SK-N-SH treated with all-trans-retinoic acid at 6 μM for 48 hours (cell line): ENCODE measurements at regions not wholly inside any gene's neighbourhood (a gene's known extent, or its start where the extent isn't known, plus 50 kb on each side); places are given as distances from the start of the nearest gene placed in this dataset.

Experiments
- ARNTL ChIP-seq: fragments of 450-650 bp; formaldehyde crosslinking; IDR thresholded peaks from 2 replicates; pipeline ENCODE4 v1.5.0; 2020; ENCODE audit warnings: low read depth, mild to moderate bottlenecking, moderate library complexity, borderline replicate concordance
- CREB5 ChIP-seq: fragments of 250-450 bp; sonication (Bioruptor Pico); IDR thresholded peaks from 2 replicates; pipeline ENCODE4 v1.5.1; 2020; ENCODE audit warnings: low read depth, mild to moderate bottlenecking, moderate library complexity
- CSDC2 ChIP-seq: fragments of 250-450 bp; sonication (Bioruptor Pico); IDR thresholded peaks from 2 replicates; pipeline ENCODE4 v1.5.0; 2020; ENCODE audit warnings: mild to moderate bottlenecking, moderate library complexity
- CSRNP3 ChIP-seq: fragments of 250-450 bp; sonication (Bioruptor Pico); IDR thresholded peaks from 2 replicates; pipeline ENCODE4 v1.5.1; 2021; ENCODE audit warnings: mild to moderate bottlenecking, moderate library complexity
- ISL1 ChIP-seq: fragments of 250-450 bp; sonication (Bioruptor Pico); IDR thresholded peaks from 2 replicates; pipeline ENCODE4 v2.1.2; 2022; ENCODE audit warnings: mild to moderate bottlenecking, moderate library complexity
- PATZ1 ChIP-seq: fragments of 250-450 bp; sonication (Bioruptor Pico); IDR thresholded peaks from 2 replicates; pipeline ENCODE4 v1.8.0; 2020; ENCODE audit warnings: mild to moderate bottlenecking, moderate library complexity, borderline replicate concordance
- RARB ChIP-seq: fragments of 250-450 bp; sonication (Bioruptor Pico); IDR thresholded peaks from 2 replicates; pipeline ENCODE4 v1.8.0; 2021; ENCODE audit warnings: mild to moderate bottlenecking, moderate library complexity
- TSHZ2 ChIP-seq: fragments of 250-450 bp; sonication (Bioruptor Pico); IDR thresholded peaks from 2 replicates; pipeline ENCODE4 v1.5.0; 2020; ENCODE audit warnings: mild to moderate bottlenecking, moderate library complexity
- ZNF565 ChIP-seq: fragments of 450-650 bp; formaldehyde crosslinking; conservative IDR thresholded peaks from 2 replicates; pipeline ENCODE4 v1.5.0; 2020; ENCODE audit warnings: low read depth, mild to moderate bottlenecking, moderate library complexity
- ZNF70 ChIP-seq: fragments of 450-650 bp; formaldehyde crosslinking; IDR thresholded peaks from 2 replicates; pipeline ENCODE4 v1.5.0; 2020; ENCODE audit warnings: mild to moderate bottlenecking, moderate library complexity

- TF ChIP-seq ARNTL (CRISPR knock-in tag) (no peak), CSRNP3 (CRISPR knock-in tag) (no peak), CREB5 (CRISPR knock-in tag) (no peak), CSDC2 (no peak), RARB (CRISPR knock-in tag) (no peak), ISL1 (CRISPR knock-in tag) (no peak), ZNF565 (CRISPR knock-in tag) (no peak), PATZ1 (CRISPR knock-in tag) (no peak), ZNF70 (CRISPR knock-in tag) (no peak), TSHZ2 (CRISPR knock-in tag) (no peak)
These were observed 167.1 kb upstream of the PLD5 start for GRCh38 chr1:242691610-242691945.
